ENCODE measurements at regions not wholly inside any gene's neighbourhood (a gene's known extent, or its start where the extent isn't known, plus 50 kb on each side); places are given as distances from the start of the nearest gene placed in this dataset.

GRCh38 chr9:90032296-90033027 is 427.6 kb downstream of the GADD45G start:
- no peak for DNase-seq (ENCODE audit: low spot score)
- BruUV-seq (replicated peaks), result no TSS peak
- CTCF ChIA-PET, result no interaction called here
- Histone ChIP-seq H3K27me3 (replicated peaks; ENCODE audit: insufficient read depth, low read depth, low read length, poor library complexity) (no peaks in the 10 kb centered on the region), H3K36me3 (ENCODE audit: insufficient read depth, low read length, poor library complexity, severe bottlenecking) (no peaks in the 10 kb centered on the region), H3K27ac (ENCODE audit: low read depth, low read length, poor library complexity, severe bottlenecking) (no peak overlapping the region), H3K9me3 (ENCODE audit: low read depth, low read length, poor library complexity, severe bottlenecking) (no peaks in the 10 kb centered on the region), H3K4me1 (ENCODE audit: insufficient read depth, low read length, poor library complexity, severe bottlenecking) (no peaks in the 10 kb centered on the region), H3K4me3 (ENCODE audit: low read depth, low read length, poor library complexity, severe bottlenecking) (no peak overlapping the region)
- POLR2A ChIA-PET (ENCODE audit: low non-redundant PET), result no interaction called here
- TF ChIP-seq CTCF (conservative IDR thresholded peaks at IDR 0.05; ENCODE audit: low read depth, low read length), result no peak
- TF ChIP-seq EZH2 (IDR thresholded peaks at IDR 0.05; ENCODE audit: borderline replicate concordance, low read depth, low read length, poor library complexity, severe bottlenecking), result no peak
- intact Hi-C loops (cut with micrococcal nuclease; ENCODE audit: unreplicated experiment), result no loop called here

GRCh38 chr9:90033028-90033650 is 428.3 kb downstream of the GADD45G start:
- Histone ChIP-seq H3K4me1 (ENCODE audit: insufficient read depth, low read length, poor library complexity, severe bottlenecking) (no peaks in the 10 kb centered on the region), H3K9me3 (ENCODE audit: low read depth, low read length, poor library complexity, severe bottlenecking) (no peaks in the 10 kb centered on the region), H3K27ac (ENCODE audit: low read depth, low read length, poor library complexity, severe bottlenecking) (no peak overlapping the region), H3K27me3 (replicated peaks; ENCODE audit: insufficient read depth, low read depth, low read length, poor library complexity) (no peaks in the 10 kb centered on the region), H3K36me3 (ENCODE audit: insufficient read depth, low read length, poor library complexity, severe bottlenecking) (no peaks in the 10 kb centered on the region), H3K4me3 (ENCODE audit: low read depth, low read length, poor library complexity, severe bottlenecking) (no peak overlapping the region)
- BruUV-seq (replicated peaks), result no TSS peak
- POLR2A ChIA-PET (ENCODE audit: low non-redundant PET), result no interaction called here
- no peak for TF ChIP-seq EZH2 (IDR thresholded peaks at IDR 0.05; ENCODE audit: borderline replicate concordance, low read depth, low read length, poor library complexity, severe bottlenecking)
- no peak for TF ChIP-seq CTCF (conservative IDR thresholded peaks at IDR 0.05; ENCODE audit: low read depth, low read length)
- no peak for DNase-seq (ENCODE audit: low spot score)
- intact Hi-C loops (cut with micrococcal nuclease; ENCODE audit: unreplicated experiment), result no loop called here
- CTCF ChIA-PET, result no interaction called here

- no TSS peak for BruUV-seq (replicated peaks)
- Histone ChIP-seq H3K36me3 (ENCODE audit: insufficient read depth, low read length, poor library complexity, severe bottlenecking) (no peaks in the 10 kb centered on the region), H3K27me3 (replicated peaks; ENCODE audit: insufficient read depth, low read depth, low read length, poor library complexity) (no peaks in the 10 kb centered on the region), H3K9me3 (ENCODE audit: low read depth, low read length, poor library complexity, severe bottlenecking) (no peaks in the 10 kb centered on the region), H3K4me1 (ENCODE audit: insufficient read depth, low read length, poor library complexity, severe bottlenecking) (no peaks in the 10 kb centered on the region), H3K4me3 (ENCODE audit: low read depth, low read length, poor library complexity, severe bottlenecking) (no peak overlapping the region), H3K27ac (ENCODE audit: low read depth, low read length, poor library complexity, severe bottlenecking) (no peak overlapping the region)
- DNase-seq (ENCODE audit: low spot score), result no peak
- ChIA-PET POLR2A (ENCODE audit: low non-redundant PET) (no interaction called here), CTCF (no interaction called here)
- intact Hi-C loops (cut with micrococcal nuclease; ENCODE audit: unreplicated experiment), result no loop called here
- no peak for TF ChIP-seq EZH2 (IDR thresholded peaks at IDR 0.05; ENCODE audit: borderline replicate concordance, low read depth, low read length, poor library complexity, severe bottlenecking)
- TF ChIP-seq CTCF (conservative IDR thresholded peaks at IDR 0.05; ENCODE audit: low read depth, low read length), result no peak
These were observed 429.3 kb downstream of the GADD45G start for GRCh38 chr9:90034071-90034470.
